ENCODE measurements at regions not wholly inside any gene's neighbourhood (a gene's known extent, or its start where the extent isn't known, plus 50 kb on each side); places are given as distances from the start of the nearest gene placed in this dataset.

DNA sequence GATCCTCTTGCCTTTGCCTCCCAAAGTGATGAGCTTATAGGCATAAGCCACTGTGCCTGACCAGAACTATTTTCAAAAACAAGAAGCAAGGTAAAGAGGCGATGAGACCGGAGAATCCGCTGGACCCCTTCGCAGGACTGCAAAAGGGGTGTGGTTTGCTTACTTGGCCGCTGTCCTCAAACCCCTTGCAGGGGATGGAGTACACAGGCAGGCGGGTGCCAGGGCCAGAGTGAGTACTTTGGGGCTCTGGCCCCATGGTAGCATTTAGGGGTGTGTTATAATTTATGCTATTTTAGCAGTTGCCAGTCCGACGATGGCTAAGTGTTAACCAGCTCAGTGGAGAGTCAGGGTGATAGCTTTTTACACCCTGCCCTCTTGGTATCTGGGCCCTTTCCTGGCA lies 1454.9 kb downstream of the HACE1 start:
- Histone ChIP-seq H3K36me3 (ENCODE audit: control insufficient read depth in 2 of 2, insufficient read depth in 2 of 2, low read length in 1 of 2) (no peaks in the 10 kb centered on the region), H3K4me3 (ENCODE audit: low read length in 2 of 2) (no peak overlapping the region), H3K27ac (ENCODE audit: low read depth in 1 of 2, low read length in 1 of 2) (no peak overlapping the region), H3K9me3 (ENCODE audit: control insufficient read depth in 2 of 2, insufficient read depth in 1 of 2, low read length in 1 of 2) (no peaks in the 10 kb centered on the region), H3K27me3 (ENCODE audit: control insufficient read depth in 2 of 2, insufficient read depth in 1 of 2, low read length in 1 of 2) (no peaks in the 10 kb centered on the region), H3K4me1 (ENCODE audit: control insufficient read depth in 2 of 2, insufficient read depth in 2 of 2, low read length in 2 of 2) (no peaks in the 10 kb centered on the region)
- no peak for DNase-seq (ENCODE audit: low read depth in 6 of 9, low spot score in 9 of 9)
- 96% methylated on average over 8 of the region's 8 CpGs for WGBS

DNA sequence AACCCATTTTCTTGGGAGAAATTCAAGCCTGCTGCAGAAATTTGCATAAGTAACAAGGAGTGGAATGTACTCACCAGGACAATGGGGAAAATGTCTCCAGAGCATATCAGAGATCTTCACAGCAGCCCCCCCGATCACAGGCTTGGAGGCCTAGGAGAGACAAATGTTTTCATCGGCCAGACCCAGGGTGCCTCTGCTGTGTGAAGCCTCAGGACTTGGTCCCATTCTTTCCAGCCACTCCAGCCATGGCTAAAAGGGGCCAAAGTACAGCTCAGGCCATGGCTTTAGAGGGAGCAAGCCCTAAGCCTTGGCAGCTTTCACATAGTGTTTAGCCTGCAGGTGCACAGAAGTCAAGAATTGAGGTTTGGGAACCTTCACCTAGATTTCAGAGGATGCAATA lies 1463.0 kb downstream of the HACE1 start:
- no peaks in the 10 kb centered on the region for H3K36me3 ChIP-seq (ENCODE audit: control insufficient read depth in 2 of 2, insufficient read depth in 2 of 2, low read length in 1 of 2)

DNA sequence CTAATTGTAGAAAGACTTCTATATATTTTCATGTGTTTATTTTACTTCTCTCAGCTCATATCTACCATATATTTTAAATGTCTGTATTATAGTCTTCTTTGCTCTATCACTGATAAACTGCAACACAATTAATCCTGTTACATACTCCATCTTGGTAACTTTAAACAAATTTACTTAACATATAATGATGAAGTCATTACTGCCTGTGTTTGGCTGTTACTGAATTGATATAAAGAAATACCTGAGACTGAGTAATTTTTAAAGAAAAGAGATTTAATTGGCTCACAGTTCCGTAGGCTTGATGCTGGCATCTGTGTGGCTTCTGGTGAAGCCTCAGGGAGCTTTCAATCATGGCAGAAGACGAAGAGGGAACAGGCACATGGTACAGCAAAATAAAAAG lies 1480.4 kb downstream of the HACE1 start:
- Histone ChIP-seq H3K27me3 (ENCODE audit: control insufficient read depth in 2 of 2, insufficient read depth in 1 of 2, low read length in 1 of 2) (no peaks in the 10 kb centered on the region), H3K4me1 (ENCODE audit: control insufficient read depth in 2 of 2, insufficient read depth in 2 of 2, low read length in 2 of 2) (no peaks in the 10 kb centered on the region), H3K9me3 (ENCODE audit: control insufficient read depth in 2 of 2, insufficient read depth in 1 of 2, low read length in 1 of 2) (peaks cover 0 to 3% of the 10 kb centered on the region in 2 donors), H3K36me3 (ENCODE audit: control insufficient read depth in 2 of 2, insufficient read depth in 2 of 2, low read length in 1 of 2) (no peaks in the 10 kb centered on the region), H3K4me3 (ENCODE audit: low read length in 2 of 2) (no peak overlapping the region), H3K27ac (ENCODE audit: low read depth in 1 of 2, low read length in 1 of 2) (no peak overlapping the region)
- WGBS: 77% methylated on average over 2 of the region's 2 CpGs
- no peak for DNase-seq (ENCODE audit: low read depth in 6 of 9, low spot score in 9 of 9)

More for the DNA sequence above, 1463.0 kb downstream of the HACE1 start:
- Histone ChIP-seq H3K9me3 (ENCODE audit: control insufficient read depth in 2 of 2, insufficient read depth in 1 of 2, low read length in 1 of 2) (peaks cover 0 to 4% of the 10 kb centered on the region in 2 donors), H3K4me3 (ENCODE audit: low read length in 2 of 2) (no peak overlapping the region), H3K27me3 (ENCODE audit: control insufficient read depth in 2 of 2, insufficient read depth in 1 of 2, low read length in 1 of 2) (no peaks in the 10 kb centered on the region), H3K27ac (ENCODE audit: low read depth in 1 of 2, low read length in 1 of 2) (no peak overlapping the region), H3K4me1 (ENCODE audit: control insufficient read depth in 2 of 2, insufficient read depth in 2 of 2, low read length in 2 of 2) (no peaks in the 10 kb centered on the region)
- no peak for DNase-seq (ENCODE audit: low read depth in 6 of 9, low spot score in 9 of 9)
- 96% methylated on average over 2 of the region's 2 CpGs for WGBS

DNA sequence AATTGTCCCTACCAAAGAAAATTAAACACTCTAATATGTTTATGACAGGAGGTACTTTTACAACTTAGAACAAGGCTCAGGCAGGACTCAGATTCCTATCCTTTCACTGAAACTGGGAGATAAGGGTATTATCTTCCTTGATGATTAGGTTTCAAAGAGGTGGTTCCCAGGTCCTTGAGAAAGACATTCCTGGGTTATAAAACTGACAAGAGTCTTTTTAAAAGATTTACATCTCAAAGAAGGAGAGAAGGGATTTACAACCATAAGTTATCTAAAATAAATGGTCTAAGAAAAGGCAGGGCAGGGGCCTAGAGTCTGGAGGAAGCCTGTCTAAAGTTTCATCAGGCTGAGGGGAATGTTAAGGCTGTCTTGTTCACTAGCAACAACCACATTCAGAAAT lies 1492.5 kb downstream of the HACE1 start:
- Histone ChIP-seq H3K36me3 (ENCODE audit: control insufficient read depth in 2 of 2, insufficient read depth in 2 of 2, low read length in 1 of 2) (no peaks in the 10 kb centered on the region), H3K27me3 (ENCODE audit: control insufficient read depth in 2 of 2, insufficient read depth in 1 of 2, low read length in 1 of 2) (no peaks in the 10 kb centered on the region), H3K27ac (ENCODE audit: low read depth in 1 of 2, low read length in 1 of 2) (no peak overlapping the region), H3K4me1 (ENCODE audit: control insufficient read depth in 2 of 2, insufficient read depth in 2 of 2, low read length in 2 of 2) (no peaks in the 10 kb centered on the region), H3K4me3 (ENCODE audit: low read length in 2 of 2) (no peak overlapping the region), H3K9me3 (ENCODE audit: control insufficient read depth in 2 of 2, insufficient read depth in 1 of 2, low read length in 1 of 2) (peaks cover 0 to 5% of the 10 kb centered on the region in 2 donors)
- no peak for DNase-seq (ENCODE audit: low read depth in 6 of 9, low spot score in 9 of 9)

DNA sequence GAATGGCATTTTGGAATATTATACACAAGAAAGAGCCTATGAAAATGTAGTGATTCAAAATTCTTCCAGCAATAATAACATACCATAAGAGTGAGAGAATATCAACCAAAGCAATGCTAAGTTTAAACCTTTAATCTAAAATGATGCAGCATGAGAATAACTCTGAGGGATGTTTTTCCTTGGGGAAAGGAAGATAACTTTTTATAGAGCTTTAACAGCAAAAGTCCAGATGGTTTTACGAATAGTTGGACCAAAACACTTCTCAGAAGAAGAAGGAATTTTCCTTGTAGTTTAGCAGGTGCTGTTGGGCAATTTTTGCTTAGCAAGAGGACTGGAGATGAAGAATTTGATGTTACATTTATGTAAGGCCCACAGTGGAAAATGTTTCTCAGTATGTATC lies 1503.2 kb downstream of the HACE1 start:
- Histone ChIP-seq H3K4me1 (ENCODE audit: control insufficient read depth in 2 of 2, insufficient read depth in 2 of 2, low read length in 2 of 2) (no peaks in the 10 kb centered on the region), H3K27ac (ENCODE audit: low read depth in 1 of 2, low read length in 1 of 2) (no peak overlapping the region), H3K9me3 (ENCODE audit: control insufficient read depth in 2 of 2, insufficient read depth in 1 of 2, low read length in 1 of 2) (peaks cover 0 to 8% of the 10 kb centered on the region in 2 donors), H3K36me3 (ENCODE audit: control insufficient read depth in 2 of 2, insufficient read depth in 2 of 2, low read length in 1 of 2) (no peaks in the 10 kb centered on the region), H3K27me3 (ENCODE audit: control insufficient read depth in 2 of 2, insufficient read depth in 1 of 2, low read length in 1 of 2) (no peaks in the 10 kb centered on the region), H3K4me3 (ENCODE audit: low read length in 2 of 2) (no peak overlapping the region)
- DNase-seq (ENCODE audit: low read depth in 6 of 9, low spot score in 9 of 9): no peak
- WGBS: 74% methylated on average over 1 of the region's 1 CpG

DNA sequence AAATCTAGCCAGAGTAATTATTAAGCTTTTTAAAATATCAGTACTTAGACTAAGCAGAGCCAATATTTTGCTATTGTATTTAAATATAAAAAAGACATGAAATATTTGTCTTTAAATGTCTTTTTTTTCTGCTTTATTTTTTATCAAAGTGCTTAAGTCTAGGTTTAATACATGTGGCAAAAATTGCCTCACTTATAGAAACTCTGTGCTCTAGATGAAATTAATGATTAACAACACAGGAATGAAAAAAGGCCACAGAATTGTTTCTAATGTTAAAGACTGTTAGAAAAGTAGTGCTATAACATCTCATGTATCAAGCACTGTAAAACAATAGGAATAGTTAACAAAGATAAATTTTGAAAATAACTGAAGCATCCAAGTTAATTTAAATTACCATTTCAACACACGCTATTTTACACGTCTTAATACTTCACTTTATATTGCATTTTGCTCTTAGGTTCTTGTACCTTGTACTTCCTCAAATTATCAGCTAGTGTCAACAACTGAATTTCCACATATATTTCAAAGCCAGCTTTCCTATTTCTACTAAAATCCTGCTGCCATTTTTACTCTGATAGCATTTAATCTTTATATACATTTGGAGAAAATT lies 1515.1 kb downstream of the HACE1 start:
- Histone ChIP-seq H3K4me1 (ENCODE audit: control insufficient read depth in 2 of 2, insufficient read depth in 2 of 2, low read length in 2 of 2) (no peaks in the 10 kb centered on the region), H3K27me3 (ENCODE audit: control insufficient read depth in 2 of 2, insufficient read depth in 1 of 2, low read length in 1 of 2) (no peaks in the 10 kb centered on the region), H3K36me3 (ENCODE audit: control insufficient read depth in 2 of 2, insufficient read depth in 2 of 2, low read length in 1 of 2) (no peaks in the 10 kb centered on the region), H3K9me3 (ENCODE audit: control insufficient read depth in 2 of 2, insufficient read depth in 1 of 2, low read length in 1 of 2) (no peaks in the 10 kb centered on the region), H3K27ac (ENCODE audit: low read depth in 1 of 2, low read length in 1 of 2) (no peak overlapping the region), H3K4me3 (ENCODE audit: low read length in 2 of 2) (no peak overlapping the region)
- 82% methylated on average over 2 of the region's 2 CpGs for WGBS
- no peak for DNase-seq (ENCODE audit: low read depth in 6 of 9, low spot score in 9 of 9)

DNA sequence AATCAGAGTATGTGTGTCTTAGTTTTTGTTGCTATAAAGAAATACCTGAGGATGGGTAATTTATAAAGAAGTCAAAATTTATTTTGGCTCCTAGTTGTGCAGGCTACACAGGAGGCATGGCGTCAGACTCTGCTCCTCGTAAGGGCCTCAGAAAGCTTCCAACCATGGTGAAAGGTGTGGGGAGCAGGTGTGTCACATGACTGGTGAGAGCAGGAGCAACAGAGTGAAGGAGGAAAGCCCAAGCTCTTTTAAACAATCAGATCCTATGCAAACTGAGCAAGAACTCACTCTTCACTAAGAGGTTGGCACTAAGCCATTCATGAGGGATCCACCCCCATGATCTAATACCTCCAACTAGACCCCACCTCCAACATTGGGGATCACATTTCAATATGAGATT lies 1524.3 kb downstream of the HACE1 start:
- no peaks in the 10 kb centered on the region for H3K36me3 ChIP-seq (ENCODE audit: control insufficient read depth in 2 of 2, insufficient read depth in 2 of 2, low read length in 1 of 2)
- 89% methylated on average over 2 of the region's 2 CpGs for WGBS
- H3K27ac ChIP-seq (ENCODE audit: low read depth in 1 of 2, low read length in 1 of 2): no peak overlapping the region
- H3K9me3 ChIP-seq (ENCODE audit: control insufficient read depth in 2 of 2, insufficient read depth in 1 of 2, low read length in 1 of 2): peaks cover 0 to 3% of the 10 kb centered on the region in 2 donors
- H3K27me3 ChIP-seq (ENCODE audit: control insufficient read depth in 2 of 2, insufficient read depth in 1 of 2, low read length in 1 of 2): no peaks in the 10 kb centered on the region
- H3K4me3 ChIP-seq (ENCODE audit: low read length in 2 of 2): no peak overlapping the region
- DNase-seq (ENCODE audit: low read depth in 6 of 9, low spot score in 9 of 9): no peak
- H3K4me1 ChIP-seq (ENCODE audit: control insufficient read depth in 2 of 2, insufficient read depth in 2 of 2, low read length in 2 of 2): no peaks in the 10 kb centered on the region

DNA sequence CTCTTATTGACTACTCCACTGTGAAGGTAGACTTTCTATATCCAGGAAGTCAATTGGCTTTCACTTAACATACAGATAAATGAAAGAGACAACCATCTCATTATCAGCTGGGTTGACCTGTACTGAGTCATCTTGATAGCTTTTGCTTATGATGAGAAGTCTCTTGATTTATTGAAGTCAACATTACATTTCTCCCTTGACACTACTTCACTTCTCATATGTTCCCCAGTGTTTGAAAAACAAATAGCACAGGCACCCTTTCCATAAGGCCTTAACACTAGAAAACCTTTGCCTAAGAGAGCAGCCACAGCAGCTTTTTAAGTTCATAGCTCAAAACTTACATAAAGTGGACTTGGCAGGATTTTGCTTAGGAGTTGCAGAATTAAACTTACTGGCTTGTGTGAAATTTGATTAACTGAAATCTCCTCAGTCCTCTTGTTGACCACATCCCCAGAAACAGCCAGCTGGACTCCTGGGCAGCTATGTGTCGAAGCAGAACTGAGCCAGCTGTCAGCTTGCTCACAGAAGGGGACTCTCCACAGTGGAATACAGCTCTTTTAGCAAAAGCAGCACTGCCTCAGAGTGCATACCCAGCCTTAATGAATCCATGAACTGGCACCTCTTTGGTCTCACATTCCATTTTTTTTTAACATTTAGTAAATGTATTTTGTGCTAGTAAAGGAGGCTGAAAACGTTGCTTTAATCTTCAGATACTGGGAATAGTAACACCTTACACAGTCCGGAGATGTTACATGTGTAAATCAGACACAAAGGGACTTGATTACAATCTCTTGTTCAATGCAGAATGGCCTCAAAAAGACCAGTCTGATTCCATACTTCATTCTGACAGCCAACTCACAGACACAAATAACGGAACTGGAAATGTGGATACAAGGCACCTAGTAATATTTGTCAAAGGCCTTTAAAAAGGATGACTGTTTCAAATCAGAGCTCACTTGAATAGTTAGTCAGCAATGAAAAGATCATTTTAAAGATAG lies 1532.7 kb downstream of the HACE1 start:
- no peaks in the 10 kb centered on the region for H3K27me3 ChIP-seq (ENCODE audit: control insufficient read depth in 2 of 2, insufficient read depth in 1 of 2, low read length in 1 of 2)
- DNase-seq (ENCODE audit: low read depth in 6 of 9, low spot score in 9 of 9): no peak
- H3K27ac ChIP-seq (ENCODE audit: low read depth in 1 of 2, low read length in 1 of 2): no peak overlapping the region
- no peak overlapping the region for H3K4me3 ChIP-seq (ENCODE audit: low read length in 2 of 2)
- no peaks in the 10 kb centered on the region for H3K9me3 ChIP-seq (ENCODE audit: control insufficient read depth in 2 of 2, insufficient read depth in 1 of 2, low read length in 1 of 2)
- WGBS: 67% methylated on average over 4 of the region's 4 CpGs
- H3K4me1 ChIP-seq (ENCODE audit: control insufficient read depth in 2 of 2, insufficient read depth in 2 of 2, low read length in 2 of 2): no peaks in the 10 kb centered on the region
- no peaks in the 10 kb centered on the region for H3K36me3 ChIP-seq (ENCODE audit: control insufficient read depth in 2 of 2, insufficient read depth in 2 of 2, low read length in 1 of 2)

DNA sequence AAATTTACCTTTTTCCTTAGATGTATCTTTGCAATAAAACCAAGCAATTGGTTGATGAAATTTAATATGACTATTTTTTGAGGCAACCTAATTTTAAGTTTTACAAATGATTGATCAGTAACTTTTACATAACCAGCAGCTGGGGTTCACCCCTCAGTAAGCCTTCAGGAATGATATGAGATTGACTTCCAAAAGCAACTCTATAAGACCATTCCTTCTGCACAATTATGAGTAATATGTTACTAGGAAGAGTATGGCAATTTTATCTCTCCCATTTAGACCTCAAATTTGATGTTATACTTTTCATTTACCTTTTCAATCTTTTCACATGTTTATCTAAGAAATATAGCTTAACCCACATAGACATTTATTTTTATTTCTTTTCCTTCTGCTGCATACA lies 1546.3 kb downstream of the HACE1 start:
- Histone ChIP-seq H3K4me1 (ENCODE audit: control insufficient read depth in 2 of 2, insufficient read depth in 2 of 2, low read length in 2 of 2) (no peaks in the 10 kb centered on the region), H3K27ac (ENCODE audit: low read depth in 1 of 2, low read length in 1 of 2) (no peak overlapping the region), H3K4me3 (ENCODE audit: low read length in 2 of 2) (no peak overlapping the region), H3K27me3 (ENCODE audit: control insufficient read depth in 2 of 2, insufficient read depth in 1 of 2, low read length in 1 of 2) (no peaks in the 10 kb centered on the region), H3K9me3 (ENCODE audit: control insufficient read depth in 2 of 2, insufficient read depth in 1 of 2, low read length in 1 of 2) (peaks cover 0 to 10% of the 10 kb centered on the region in 2 donors), H3K36me3 (ENCODE audit: control insufficient read depth in 2 of 2, insufficient read depth in 2 of 2, low read length in 1 of 2) (no peaks in the 10 kb centered on the region)
- DNase-seq (ENCODE audit: low read depth in 6 of 9, low spot score in 9 of 9): no peak
